ENCODE measurements at regions not wholly inside any gene's neighbourhood (a gene's known extent, or its start where the extent isn't known, plus 50 kb on each side); places are given as distances from the start of the nearest gene placed in this dataset.

- TF ChIP-seq FOXA1 (IDR thresholded peaks at IDR 0.05), result no peak
- TF ChIP-seq HDGF (IDR thresholded peaks at IDR 0.05; ENCODE audit: borderline replicate concordance), result no peak
- TF ChIP-seq SP1 (IDR thresholded peaks at IDR 0.05), result no peak
- TF ChIP-seq SUZ12 (IDR thresholded peaks at IDR 0.05), result no peak
- TF ChIP-seq ARNT (IDR thresholded peaks at IDR 0.05), result no peak
- no peak for TF ChIP-seq BHLHE40 (IDR thresholded peaks at IDR 0.05; ENCODE audit: borderline replicate concordance)
- TF ChIP-seq FOXK2 (IDR thresholded peaks at IDR 0.05), result no peak
- TF ChIP-seq ZNF384 (IDR thresholded peaks at IDR 0.05), result no peak
- TF ChIP-seq FOXM1 (IDR thresholded peaks at IDR 0.05; ENCODE audit: borderline replicate concordance), result no peak
- no peak for TF ChIP-seq TARDBP (IDR thresholded peaks at IDR 0.05)
- TF ChIP-seq NFRKB (IDR thresholded peaks at IDR 0.05), result no peak
- no peak for TF ChIP-seq L3MBTL2 (conservative IDR thresholded peaks at IDR 0.05)
- no peak for TF ChIP-seq LEF1 (IDR thresholded peaks at IDR 0.05; ENCODE audit: borderline replicate concordance)
- peak; percentile 78 for TF ChIP-seq PKNOX1 (IDR thresholded peaks at IDR 0.05)
These were observed 141.8 kb downstream of the C7orf25 start for GRCh38 chr7:42770114-42770513.

Data from HEK293T (cell line).